ENCODE measurements at regions not wholly inside any gene's neighbourhood (a gene's known extent, or its start where the extent isn't known, plus 50 kb on each side); places are given as distances from the start of the nearest gene placed in this dataset.
A peak's percentile ranks its signal among the peaks of the same experiment; 100 is the strongest.

DNA sequence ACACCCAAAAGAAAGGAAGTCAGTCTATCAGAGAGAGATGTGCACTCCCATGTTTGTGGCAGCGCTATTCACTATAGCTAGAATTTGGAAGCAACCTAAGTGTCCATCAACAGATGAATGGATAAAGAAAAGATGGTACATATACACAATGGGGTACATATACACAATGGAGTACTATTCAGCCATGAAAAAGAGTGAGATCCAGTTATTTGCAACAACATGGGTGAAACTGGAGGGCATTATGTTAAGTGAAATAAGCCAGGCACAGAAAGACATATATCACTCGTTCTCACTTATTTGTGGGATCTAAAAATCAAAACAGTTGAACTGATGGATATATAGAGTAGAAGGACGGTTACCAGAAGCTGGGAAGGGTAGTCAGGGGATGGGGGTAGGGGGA is 99.9 kb upstream of the ZNF516 start:
- Histone ChIP-seq H3K4me2 (ENCODE audit: extremely low read depth, insufficient read depth, low read length) (no peak overlapping the region), H4K20me1 (ENCODE audit: control insufficient read depth, extremely low read depth, insufficient read depth, low read length) (no peaks in the 10 kb centered on the region), H3K4me3 (replicated peaks in 1 of 4; ENCODE audit: control extremely low read depth in 1 of 4, insufficient read depth in 1 of 4, low read depth in 3 of 4, low read length in 4 of 4) (no peak overlapping the region), H2AFZ (ENCODE audit: low read length) (no peak overlapping the region), H3K27me3 (ENCODE audit: control insufficient read depth, insufficient read depth, low read length) (no peaks in the 10 kb centered on the region), H3K27ac (ENCODE audit: insufficient read depth, low read length) (no peak overlapping the region), H3K9ac (ENCODE audit: insufficient read depth, low read length) (no peak overlapping the region), H3K79me2 (ENCODE audit: control insufficient read depth, insufficient read depth, low read length) (no peaks in the 10 kb centered on the region), H3K36me3 (ENCODE audit: control insufficient read depth, insufficient read depth, low read length) (no peaks in the 10 kb centered on the region), H3K4me1 (ENCODE audit: control insufficient read depth, extremely low read depth, insufficient read depth, low read length) (no peaks in the 10 kb centered on the region), H3K9me3 (ENCODE audit: control insufficient read depth, insufficient read depth, low read depth, low read length) (no peaks in the 10 kb centered on the region)
- TF ChIP-seq, protein P1, sequence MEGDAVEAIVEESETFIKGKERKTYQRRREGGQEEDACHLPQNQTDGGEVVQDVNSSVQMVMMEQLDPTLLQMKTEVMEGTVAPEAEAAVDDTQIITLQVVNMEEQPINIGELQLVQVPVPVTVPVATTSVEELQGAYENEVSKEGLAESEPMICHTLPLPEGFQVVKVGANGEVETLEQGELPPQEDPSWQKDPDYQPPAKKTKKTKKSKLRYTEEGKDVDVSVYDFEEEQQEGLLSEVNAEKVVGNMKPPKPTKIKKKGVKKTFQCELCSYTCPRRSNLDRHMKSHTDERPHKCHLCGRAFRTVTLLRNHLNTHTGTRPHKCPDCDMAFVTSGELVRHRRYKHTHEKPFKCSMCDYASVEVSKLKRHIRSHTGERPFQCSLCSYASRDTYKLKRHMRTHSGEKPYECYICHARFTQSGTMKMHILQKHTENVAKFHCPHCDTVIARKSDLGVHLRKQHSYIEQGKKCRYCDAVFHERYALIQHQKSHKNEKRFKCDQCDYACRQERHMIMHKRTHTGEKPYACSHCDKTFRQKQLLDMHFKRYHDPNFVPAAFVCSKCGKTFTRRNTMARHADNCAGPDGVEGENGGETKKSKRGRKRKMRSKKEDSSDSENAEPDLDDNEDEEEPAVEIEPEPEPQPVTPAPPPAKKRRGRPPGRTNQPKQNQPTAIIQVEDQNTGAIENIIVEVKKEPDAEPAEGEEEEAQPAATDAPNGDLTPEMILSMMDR (conservative IDR thresholded peaks at IDR 0.05 in 1 of 2, IDR thresholded peaks at IDR 0.05 in 1 of 2; ENCODE audit: low read depth in 1 of 2, low read length in 2 of 2), result no peak
- no peak for TF ChIP-seq EZH2 (IDR thresholded peaks at IDR 0.05; ENCODE audit: low read length, missing control alignments)
- DNase-seq (ENCODE audit: low read depth in 2 of 2), result no peak

DNA sequence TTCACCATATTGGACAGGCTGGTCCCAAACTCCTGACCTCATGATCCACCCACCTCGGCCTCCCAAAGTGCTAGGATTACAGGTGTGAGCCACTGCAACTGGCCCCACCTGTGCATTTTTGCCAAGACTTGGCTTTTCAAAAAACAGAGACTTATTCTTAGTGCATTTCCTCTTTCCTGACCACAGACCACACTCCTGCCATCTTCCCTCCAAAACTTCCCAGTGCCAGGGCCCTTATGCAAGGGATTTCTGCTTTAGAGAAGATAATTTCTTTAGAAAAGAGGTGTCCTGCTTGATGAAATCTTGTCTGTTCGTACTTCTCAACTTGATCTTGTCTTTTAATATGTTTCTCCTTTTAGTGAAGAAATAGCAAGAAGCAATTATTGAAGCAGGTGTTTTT is 98.8 kb upstream of the ZNF516 start:
- no peaks in the 10 kb centered on the region for H3K27me3 ChIP-seq (ENCODE audit: control insufficient read depth, insufficient read depth, low read length)
- no peak overlapping the region for H2AFZ ChIP-seq (ENCODE audit: low read length)
- no peaks in the 10 kb centered on the region for H4K20me1 ChIP-seq (ENCODE audit: control insufficient read depth, extremely low read depth, insufficient read depth, low read length)

DNA sequence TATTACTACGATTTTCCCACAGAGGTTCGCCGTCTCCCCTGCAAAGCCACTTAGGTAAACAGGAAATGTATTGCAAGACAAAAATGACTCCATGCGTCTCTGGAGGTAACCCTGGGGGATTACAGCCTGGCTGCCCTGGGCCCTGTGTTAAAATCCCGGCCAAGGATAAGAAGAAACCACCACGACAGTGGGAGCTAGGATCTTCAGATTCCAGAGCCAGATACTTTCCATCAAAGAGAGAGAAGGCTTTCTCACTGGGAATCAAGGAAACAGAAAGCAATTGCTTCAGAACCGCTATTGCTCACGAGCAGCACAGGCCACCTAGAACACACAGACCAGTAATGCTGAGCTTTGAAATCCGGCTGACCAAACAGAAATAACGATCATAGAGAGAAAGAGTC is 97.9 kb upstream of the ZNF516 start:
- Histone ChIP-seq H3K4me2 (ENCODE audit: extremely low read depth, insufficient read depth, low read length) (no peak overlapping the region), H3K79me2 (ENCODE audit: control insufficient read depth, insufficient read depth, low read length) (no peaks in the 10 kb centered on the region), H4K20me1 (ENCODE audit: control insufficient read depth, extremely low read depth, insufficient read depth, low read length) (no peaks in the 10 kb centered on the region), H3K4me3 (replicated peaks in 1 of 4; ENCODE audit: control extremely low read depth in 1 of 4, insufficient read depth in 1 of 4, low read depth in 3 of 4, low read length in 4 of 4) (no peak overlapping the region), H2AFZ (ENCODE audit: low read length) (no peak overlapping the region), H3K4me1 (ENCODE audit: control insufficient read depth, extremely low read depth, insufficient read depth, low read length) (no peaks in the 10 kb centered on the region), H3K9me3 (ENCODE audit: control insufficient read depth, insufficient read depth, low read depth, low read length) (no peaks in the 10 kb centered on the region), H3K27me3 (ENCODE audit: control insufficient read depth, insufficient read depth, low read length) (no peaks in the 10 kb centered on the region), H3K36me3 (ENCODE audit: control insufficient read depth, insufficient read depth, low read length) (no peaks in the 10 kb centered on the region), H3K27ac (ENCODE audit: insufficient read depth, low read length) (no peak overlapping the region), H3K9ac (ENCODE audit: insufficient read depth, low read length) (no peak overlapping the region)
- DNase-seq (ENCODE audit: low read depth in 2 of 2), result peak in 1 of 2 donors; percentile 20
- TF ChIP-seq, protein P1 (conservative IDR thresholded peaks at IDR 0.05 in 1 of 2, IDR thresholded peaks at IDR 0.05 in 1 of 2; ENCODE audit: low read depth in 1 of 2, low read length in 2 of 2), result no peak
- TF ChIP-seq EZH2 (IDR thresholded peaks at IDR 0.05; ENCODE audit: low read length, missing control alignments), result no peak

More for the DNA sequence above, 98.8 kb upstream of the ZNF516 start:
- no peaks in the 10 kb centered on the region for H3K4me1 ChIP-seq (ENCODE audit: control insufficient read depth, extremely low read depth, insufficient read depth, low read length)
- no peaks in the 10 kb centered on the region for H3K36me3 ChIP-seq (ENCODE audit: control insufficient read depth, insufficient read depth, low read length)
- H3K27ac ChIP-seq (ENCODE audit: insufficient read depth, low read length), result no peak overlapping the region
- no peak for DNase-seq (ENCODE audit: low read depth in 2 of 2)
- no peak for TF ChIP-seq EZH2 (IDR thresholded peaks at IDR 0.05; ENCODE audit: low read length, missing control alignments)
- TF ChIP-seq, protein P1 (conservative IDR thresholded peaks at IDR 0.05 in 1 of 2, IDR thresholded peaks at IDR 0.05 in 1 of 2; ENCODE audit: low read depth in 1 of 2, low read length in 2 of 2), result no peak
- H3K9me3 ChIP-seq (ENCODE audit: control insufficient read depth, insufficient read depth, low read depth, low read length), result no peaks in the 10 kb centered on the region
- no peak overlapping the region for H3K4me2 ChIP-seq (ENCODE audit: extremely low read depth, insufficient read depth, low read length)
- H3K4me3 ChIP-seq (replicated peaks in 1 of 4; ENCODE audit: control extremely low read depth in 1 of 4, insufficient read depth in 1 of 4, low read depth in 3 of 4, low read length in 4 of 4), result no peak overlapping the region
- H3K9ac ChIP-seq (ENCODE audit: insufficient read depth, low read length), result no peak overlapping the region
- no peaks in the 10 kb centered on the region for H3K79me2 ChIP-seq (ENCODE audit: control insufficient read depth, insufficient read depth, low read length)

Measured in fibroblast of lung (primary cell).